ENCODE measurements at regions not wholly inside any gene's neighbourhood (a gene's known extent, or its start where the extent isn't known, plus 50 kb on each side); places are given as distances from the start of the nearest gene placed in this dataset.

DNA sequence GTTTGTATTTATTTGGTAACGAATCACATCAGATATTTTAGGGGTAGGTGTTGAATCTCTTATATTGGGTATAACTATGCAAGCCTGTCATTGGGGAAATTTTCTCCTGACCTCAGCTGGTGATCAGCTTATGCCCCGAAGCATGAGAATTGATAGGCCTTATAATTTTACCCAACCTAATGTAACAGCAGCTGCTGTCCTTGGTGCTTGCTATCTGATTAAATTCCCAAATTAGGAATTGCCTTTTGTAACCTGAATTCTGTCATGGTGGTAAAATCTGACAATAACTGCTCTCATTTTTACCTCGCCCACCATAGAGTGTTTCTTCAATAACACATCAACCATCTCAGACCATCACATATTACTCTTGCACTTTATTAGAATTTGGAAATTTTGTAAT, 1542.6 kb upstream of the PIK3C3 start:
- FAIRE-seq (no peak), DNase-seq (ENCODE audit: low spot score) (no peak)

DNA sequence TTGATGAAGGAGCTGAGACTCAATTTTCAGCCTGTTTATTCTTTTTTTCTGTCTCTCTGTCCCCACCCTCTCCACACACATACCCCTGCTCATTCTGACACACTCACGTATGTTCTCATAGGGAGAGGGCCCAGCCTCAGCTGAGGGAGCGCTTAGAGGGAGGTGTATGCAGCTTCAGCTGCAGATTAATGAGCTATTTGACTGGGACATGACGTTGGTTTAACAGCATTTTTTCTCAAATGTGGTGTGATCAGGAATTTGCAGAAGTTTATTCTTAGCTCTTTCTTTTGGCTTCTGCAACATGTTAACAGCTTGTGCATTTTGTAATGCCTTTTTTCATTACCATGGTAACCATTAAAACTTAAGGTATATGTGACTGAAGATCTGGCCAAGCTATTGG, 1547.1 kb upstream of the PIK3C3 start:
- DNase-seq (ENCODE audit: low spot score) (no peak), FAIRE-seq (no peak)

DNA sequence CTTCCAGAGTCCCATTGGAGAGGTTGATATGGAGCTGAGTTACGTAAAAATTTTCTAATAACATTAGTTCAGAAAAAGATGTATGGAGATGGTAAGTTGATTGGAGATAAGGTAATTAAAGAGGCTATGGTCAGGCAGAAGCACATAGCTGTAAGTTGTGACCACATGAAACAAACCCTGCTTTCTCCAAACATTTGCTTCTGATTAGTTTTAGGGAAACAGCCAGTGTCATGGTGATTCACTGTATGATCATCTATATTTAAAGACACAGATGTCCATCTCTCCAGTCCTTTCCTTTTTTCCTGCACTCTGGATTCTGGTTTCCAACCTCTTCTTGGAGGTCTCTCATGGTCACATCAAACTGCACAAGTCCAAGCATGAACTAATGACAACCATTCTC, 1550.8 kb upstream of the PIK3C3 start:
- DNase-seq (ENCODE audit: low spot score) (no peak), FAIRE-seq (no peak)

DNA sequence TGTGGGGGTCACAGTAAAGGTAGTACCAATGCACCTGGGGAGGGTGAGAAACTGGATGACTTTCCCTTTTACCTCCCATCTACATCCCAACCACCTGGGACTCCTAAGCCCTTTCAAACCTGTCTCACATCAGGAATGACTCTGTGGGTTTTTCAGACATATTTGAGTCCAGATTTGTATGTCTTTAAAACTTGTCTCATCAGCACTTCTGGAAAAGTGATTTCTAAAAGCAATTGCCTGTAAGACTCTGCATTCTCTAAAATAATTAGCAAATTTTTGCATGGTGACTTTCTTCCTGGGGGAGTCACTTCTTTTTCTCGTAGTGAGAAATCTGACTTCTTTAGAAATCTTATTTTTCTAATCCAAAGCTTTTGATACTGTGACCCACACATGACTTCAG, 1553.0 kb upstream of the PIK3C3 start:
- DNase-seq (ENCODE audit: low spot score) (no peak), FAIRE-seq (no peak)

DNA sequence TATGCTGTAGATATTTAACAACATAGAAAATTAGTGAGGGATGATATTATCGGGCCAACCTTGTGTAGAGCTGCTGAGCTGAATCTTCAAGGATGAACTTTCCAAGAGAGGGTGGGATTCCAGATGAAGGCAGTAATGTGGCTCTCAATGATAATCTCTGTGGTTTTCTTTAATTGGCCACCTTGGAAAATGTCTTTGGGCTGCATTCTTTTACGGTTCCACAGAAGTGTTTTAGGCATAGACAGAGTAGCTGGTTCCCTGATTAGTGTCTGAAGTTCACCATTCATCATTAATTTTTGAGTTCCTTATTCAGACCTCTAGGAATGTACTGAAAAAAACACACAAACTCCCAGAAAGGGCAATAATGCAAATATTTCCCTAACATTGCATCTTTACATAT, 1566.9 kb upstream of the PIK3C3 start:
- DNase-seq (ENCODE audit: low spot score) (no peak), FAIRE-seq (no peak)

- FAIRE-seq, result no peak
These were observed 1567.8 kb upstream of the PIK3C3 start for GRCh38 chr18:40387130-40387787.

DNA sequence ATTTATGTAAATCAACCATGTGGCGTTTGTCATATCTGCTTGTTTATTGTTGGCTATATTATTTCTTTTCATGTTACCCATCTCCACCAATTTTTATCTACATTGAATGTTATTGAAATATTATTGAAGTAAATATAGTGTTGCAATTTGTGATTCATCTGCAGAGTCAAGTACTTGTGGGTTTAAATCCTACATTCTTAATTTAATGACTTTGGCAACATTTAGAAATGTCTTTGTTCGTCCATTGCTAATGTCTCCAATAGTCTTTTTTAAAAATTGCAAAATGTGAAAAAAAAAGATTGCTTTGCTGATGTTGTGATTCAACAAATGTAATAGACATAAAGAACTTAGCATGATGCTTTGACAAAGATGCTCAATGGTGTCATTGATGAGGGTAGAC, 1572.8 kb upstream of the PIK3C3 start:
- FAIRE-seq, result no peak

More at GRCh38 chr18:40387130-40387787, 1567.8 kb upstream of the PIK3C3 start:
- no peak for DNase-seq (ENCODE audit: low spot score)

GRCh38 chr18:40380686-40381439, 1574.2 kb upstream of the PIK3C3 start:
- DNase-seq (ENCODE audit: low spot score) (no peak), FAIRE-seq (no peak)

More for the DNA sequence above, 1572.8 kb upstream of the PIK3C3 start:
- no peak for DNase-seq (ENCODE audit: low spot score)

DNA sequence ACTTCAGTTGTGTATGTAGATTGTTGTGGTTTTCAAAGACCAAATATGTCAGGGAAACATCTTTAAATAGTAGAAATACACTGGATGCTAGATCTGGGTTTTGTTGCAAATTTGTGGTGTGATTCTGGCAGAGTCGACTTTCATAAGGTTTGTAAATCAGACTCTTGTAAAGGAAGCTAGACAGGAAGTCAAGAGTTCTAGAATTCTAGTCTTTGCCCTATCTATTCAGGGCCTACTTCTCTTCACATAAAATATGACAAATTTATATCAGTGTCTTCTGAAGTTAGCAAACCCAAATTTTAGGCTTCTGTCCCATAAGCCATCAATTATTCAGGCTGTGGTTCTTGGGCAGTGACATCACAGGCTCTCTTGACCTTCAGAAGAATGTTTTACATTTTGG, 1579.2 kb upstream of the PIK3C3 start:
- FAIRE-seq (no peak), DNase-seq (ENCODE audit: low spot score) (no peak)

DNA sequence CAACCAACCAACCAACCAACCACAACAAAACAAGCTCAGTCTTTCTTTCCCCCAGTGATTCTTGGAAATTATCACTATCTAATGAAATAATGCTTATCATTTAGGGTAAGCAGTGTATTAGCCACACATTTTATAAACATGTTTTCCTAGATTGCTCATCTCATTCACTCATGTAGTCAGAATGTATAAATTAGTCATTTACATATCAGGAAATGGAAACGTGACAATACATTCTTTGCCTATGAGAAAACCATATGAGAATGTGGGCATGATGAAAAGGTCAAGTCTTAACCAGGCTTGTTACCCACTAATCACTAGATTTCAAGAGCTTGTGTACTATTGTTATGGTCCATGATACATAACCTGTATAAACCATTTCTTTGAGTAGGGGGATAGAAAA, 1583.4 kb upstream of the PIK3C3 start:
- no peak for DNase-seq (ENCODE audit: low spot score)
- no peak for FAIRE-seq

DNA sequence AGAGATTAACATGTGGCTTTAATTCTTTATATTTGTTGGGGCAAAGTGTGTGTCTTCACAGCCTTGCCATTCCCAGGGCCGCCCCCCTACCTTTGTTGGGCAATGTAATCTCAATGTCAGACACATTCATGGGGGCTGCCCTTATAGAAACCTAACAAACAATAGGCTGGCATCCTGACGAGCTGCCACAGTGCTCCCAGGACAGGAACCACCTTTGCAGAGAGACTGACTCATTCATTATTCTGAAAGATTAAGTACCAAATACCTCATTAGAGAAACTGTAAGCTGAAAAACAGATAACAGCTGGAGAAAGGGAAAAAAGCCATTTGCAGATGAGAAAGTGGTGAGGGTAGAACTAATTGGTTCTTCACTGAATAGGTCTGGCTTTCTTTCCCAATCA, 1587.5 kb upstream of the PIK3C3 start:
- FAIRE-seq (no peak), DNase-seq (ENCODE audit: low spot score) (no peak)

DNA sequence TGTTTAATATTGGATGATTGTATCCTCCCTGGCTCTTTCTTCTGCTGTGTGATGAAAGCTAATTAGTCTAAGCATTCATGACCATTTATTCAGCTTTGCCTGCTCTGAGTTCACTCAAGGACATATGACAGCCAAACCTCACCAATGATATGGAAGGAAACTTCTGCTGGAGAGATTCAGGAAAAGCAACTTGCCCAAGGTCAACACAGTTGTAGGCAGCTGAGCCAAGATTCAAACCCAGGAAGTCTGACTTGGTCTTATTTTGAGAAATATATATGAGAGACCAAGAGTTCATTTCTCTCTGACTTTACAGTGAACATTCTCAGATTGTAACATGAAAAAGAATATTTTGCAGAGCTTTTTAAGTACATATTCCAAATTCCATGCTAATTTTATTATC, 1588.5 kb upstream of the PIK3C3 start:
- no peak for DNase-seq (ENCODE audit: low spot score)
- FAIRE-seq, result no peak

DNA sequence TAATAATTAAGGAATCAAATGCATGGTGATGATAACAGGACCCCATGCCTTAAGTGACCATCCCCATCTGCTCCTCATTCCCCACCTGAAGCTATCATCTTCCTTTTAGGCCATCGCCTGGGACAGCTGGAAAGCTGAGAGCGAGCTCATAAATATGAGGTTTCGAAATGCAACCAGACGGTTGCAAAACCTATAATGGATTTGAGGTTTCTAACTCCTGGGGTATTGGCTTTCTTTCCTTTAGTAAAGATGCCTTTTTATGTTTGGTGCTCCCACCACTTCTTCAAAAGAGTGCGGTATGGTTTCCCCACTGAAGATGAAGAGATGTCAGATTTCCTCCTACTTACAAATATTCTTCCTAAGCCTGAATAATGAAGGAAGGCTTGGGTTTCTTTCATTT, 1589.5 kb upstream of the PIK3C3 start:
- no peak for FAIRE-seq
- DNase-seq (ENCODE audit: low spot score), result no peak

DNA sequence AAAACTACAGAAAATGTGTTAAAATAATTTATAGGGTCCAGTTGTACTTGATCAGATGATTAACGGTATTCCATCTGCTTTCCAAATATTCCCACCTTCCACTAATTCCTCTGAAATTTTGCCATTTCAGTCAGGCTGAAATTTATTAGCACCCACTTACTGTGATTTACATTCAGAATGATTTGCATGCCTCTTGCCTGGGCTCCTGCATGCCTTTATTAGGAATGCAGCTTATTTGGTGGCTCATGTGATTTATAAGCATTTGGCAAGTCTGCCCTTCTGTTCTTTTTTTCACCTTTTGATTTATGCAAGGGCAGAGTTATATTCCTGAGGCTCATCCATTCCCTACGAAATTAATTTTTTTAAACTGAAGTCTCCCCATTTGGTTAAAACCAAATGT, 1594.5 kb upstream of the PIK3C3 start:
- FAIRE-seq, result no peak
- no peak for DNase-seq (ENCODE audit: low spot score)

DNA sequence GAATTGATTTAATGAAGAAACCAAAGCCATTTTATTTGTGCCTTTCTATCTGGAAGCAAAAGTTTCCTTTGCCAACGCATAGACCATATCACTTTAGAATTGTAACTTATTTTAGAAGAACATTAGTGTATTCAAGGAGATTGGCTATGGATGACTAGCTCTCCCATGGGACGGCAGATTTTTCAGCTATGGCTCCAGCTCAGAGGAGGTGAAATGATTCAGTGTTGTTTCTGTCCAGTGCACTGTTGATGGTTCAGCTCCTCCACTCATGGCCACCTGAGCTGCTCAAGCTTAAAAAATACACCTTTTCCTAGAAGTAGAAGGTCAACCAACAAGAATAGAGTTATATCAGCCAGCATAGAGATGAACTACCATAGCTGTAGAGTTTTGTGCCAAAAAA, 1597.5 kb upstream of the PIK3C3 start:
- FAIRE-seq (no peak), DNase-seq (ENCODE audit: low spot score) (no peak)

- no peak for FAIRE-seq
- no peak for DNase-seq (ENCODE audit: low spot score)
These were observed 1598.9 kb upstream of the PIK3C3 start for GRCh38 chr18:40356168-40356567.

DNA sequence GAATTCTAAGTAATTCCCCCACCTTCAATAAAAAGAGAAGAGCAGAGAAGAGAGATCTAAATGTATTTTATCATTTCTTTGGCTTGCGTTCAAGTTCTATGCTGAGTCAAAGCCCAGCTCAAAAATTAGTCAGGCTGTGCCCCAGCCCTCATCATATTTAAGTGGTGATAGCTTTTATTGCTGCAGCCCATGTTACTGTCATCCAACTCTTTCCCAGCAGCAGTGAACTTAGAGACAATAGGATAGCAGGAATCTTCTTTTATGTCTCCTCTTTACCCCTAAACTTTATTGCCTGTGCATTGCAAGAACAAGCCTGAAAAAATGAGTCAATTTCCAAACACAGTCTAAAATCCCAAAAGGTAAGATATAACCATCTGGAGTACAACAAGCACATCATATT, 1599.3 kb upstream of the PIK3C3 start:
- peak; percentile 2 for DNase-seq (ENCODE audit: low spot score)
- FAIRE-seq, result no peak

DNA sequence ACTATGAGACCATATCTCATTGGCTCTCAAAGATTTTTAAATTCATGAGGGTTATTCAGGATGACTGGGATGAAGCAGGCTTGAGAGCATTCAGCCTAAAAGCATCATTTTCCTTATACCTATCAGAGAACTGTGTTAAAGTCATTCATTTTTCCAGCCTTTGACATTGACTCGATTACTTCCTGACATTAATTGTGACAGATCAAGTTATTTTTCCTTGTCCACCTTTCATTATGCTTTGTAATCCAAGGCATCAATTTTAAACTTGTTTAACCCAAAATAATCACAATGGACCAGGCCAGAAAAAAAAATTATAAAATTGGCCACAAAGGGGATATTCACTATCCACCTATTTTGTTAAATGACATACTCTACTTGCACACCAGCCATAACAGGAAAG, 1606.8 kb upstream of the PIK3C3 start:
- FAIRE-seq (no peak), DNase-seq (ENCODE audit: low spot score) (no peak)

DNA sequence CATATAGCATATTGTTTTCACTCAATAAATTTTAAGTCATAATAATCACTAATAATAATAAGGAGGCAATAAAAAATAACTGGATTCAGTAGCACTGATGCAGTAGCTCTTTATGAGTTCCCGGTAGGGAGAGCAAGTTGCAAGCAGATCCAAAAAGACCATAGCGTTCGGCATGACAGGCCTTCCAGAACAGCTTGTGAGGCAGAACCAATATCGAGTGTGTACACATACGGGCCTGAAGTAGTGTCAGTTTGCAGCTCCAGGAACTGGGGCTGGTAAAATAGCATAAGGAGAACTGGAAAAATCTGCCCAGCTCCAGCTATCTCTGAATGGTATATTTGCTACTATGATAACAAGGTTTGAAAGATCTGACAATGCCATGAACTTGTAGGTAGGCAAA, 1607.8 kb upstream of the PIK3C3 start:
- FAIRE-seq, result no peak
- no peak for DNase-seq (ENCODE audit: low spot score)

DNA sequence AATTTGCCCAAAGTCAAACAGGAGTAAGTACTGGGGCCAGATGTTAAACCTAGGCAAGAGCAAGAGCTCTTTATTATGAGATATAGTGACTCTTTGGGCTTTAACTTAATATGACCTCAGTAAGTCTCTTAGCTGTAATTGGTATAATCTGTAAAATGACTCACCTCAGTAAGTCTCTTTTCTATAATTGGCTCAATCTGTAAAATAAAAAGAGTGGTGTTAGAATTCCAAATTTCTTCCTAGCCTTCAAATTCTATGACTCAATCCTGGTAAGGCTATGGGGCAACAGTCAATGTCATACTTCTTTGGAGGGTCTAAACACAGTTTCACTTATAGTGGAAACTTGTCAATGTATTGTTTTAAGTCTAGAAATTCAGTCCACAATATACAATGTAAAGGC, 1608.9 kb upstream of the PIK3C3 start:
- FAIRE-seq, result no peak
- DNase-seq (ENCODE audit: low spot score), result no peak

GRCh38 chr18:40341701-40342100, 1613.3 kb upstream of the PIK3C3 start:
- FAIRE-seq, result no peak
- no peak for DNase-seq (ENCODE audit: low spot score)

- FAIRE-seq, result no peak
These were observed 1616.8 kb upstream of the PIK3C3 start for GRCh38 chr18:40338284-40338683.

DNA sequence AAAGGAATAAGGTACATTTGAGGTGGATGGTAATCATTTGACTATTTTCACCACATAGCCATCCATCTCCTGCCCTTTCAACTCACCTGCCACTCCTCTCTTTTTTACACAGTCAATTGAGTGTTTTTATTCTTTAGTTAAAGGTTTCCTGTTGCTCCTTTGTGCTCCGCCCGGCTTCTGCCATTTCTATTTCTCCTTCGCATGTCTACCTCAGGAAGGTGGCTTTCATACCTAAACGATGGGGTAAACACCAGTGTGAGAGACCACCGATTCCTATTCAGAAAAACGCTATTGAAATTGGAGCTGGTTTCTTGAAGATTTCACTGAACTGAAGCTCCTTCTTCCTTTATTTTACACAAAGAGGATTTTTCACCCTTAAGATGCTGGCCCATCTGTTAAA, 1628.0 kb upstream of the PIK3C3 start:
- FAIRE-seq (no peak), DNase-seq (ENCODE audit: low spot score) (no peak)

More at GRCh38 chr18:40338284-40338683, 1616.8 kb upstream of the PIK3C3 start:
- no peak for DNase-seq (ENCODE audit: low spot score)
